GM18499 (cell line): ENCODE measurements at regions not wholly inside any gene's neighbourhood (a gene's known extent, or its start where the extent isn't known, plus 50 kb on each side); places are given as distances from the start of the nearest gene placed in this dataset.
"Not testable (repeated sequence)": the region's sequence is repeated elsewhere in the genome, so short reads cannot be mapped to it uniquely, and the experiment has no call there.

Experiments used
- ATAC-seq: cut with Tn5 transposase; IDR thresholded peaks from one replicate; pipeline ENCODE4 v1.9.1; 2021; ENCODE audit warnings: moderate number of reproducible peaks; ENCODE audit not compliant: insufficient read depth, unreplicated experiment

DNA sequence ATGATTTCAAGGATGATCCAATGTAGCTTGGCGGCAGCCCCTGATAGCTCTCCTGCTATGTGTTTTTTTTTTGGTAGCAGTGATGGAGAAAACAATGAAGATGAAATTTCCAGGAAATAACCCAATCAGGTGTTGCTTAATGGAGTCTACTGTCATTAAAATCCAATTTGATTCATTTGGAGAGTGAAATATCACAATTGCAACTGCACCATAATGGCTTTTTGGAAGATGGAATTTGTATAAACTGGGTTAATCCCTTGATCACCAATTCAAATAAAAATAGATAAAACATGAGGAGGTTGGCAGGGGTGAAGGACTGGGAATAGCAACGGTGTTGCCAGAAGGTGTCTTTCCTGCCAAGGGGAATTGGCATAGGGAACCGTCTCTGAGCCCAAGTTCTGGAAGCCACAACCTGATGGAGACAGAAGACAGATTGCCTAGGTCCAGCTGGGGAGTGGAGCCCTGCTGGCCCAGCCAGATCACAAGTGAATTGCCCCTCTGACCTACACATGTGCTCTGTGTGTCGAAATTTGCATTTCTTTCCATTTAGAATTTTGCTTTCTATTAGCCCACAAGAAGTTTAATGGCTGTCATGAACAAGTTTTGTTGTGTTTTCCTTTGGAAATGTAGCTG lies 170.3 kb upstream of the SPRED2 start:
- ATAC-seq = no peak

DNA sequence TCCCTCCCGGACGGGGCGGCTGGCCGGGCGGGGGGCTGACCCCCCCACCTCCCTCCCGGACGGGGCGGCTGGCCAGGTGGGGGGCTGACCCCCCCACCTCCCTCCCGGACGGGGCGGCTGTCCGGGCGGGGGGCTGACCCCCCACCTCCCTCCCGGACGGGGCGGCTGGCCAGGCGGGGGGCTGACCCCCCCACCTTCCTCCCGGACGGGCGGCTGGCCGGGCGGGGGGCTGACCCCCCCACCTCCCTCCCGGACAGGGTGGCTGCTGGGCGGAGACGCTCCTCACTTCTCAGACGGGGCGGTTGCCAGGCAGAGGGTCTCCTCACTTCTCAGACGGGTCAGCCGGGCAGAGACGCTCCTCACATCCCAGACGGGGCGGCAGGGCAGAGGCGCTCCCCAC lies 168.5 kb upstream of the SPRED2 start:
- ATAC-seq = not testable (repeated sequence)

DNA sequence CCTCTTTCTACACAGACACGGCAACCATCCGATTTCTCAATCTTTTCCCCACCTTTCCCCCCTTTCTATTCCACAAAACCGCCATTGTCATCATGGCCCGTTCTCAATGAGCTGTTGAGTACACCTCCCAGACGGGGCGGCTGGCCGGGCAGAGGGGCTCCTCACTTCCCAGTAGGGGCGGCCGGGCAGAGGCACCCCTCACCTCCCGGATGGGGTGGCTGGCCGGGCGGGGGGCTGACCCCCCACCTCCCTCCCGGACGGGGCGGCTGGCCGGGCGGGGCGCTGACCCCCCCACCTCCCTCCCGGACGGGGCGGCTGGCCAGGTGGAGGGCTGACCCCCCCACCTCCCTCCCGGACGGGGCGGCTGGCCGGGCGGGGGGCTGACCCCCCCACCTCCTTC lies 168.0 kb upstream of the SPRED2 start:
- ATAC-seq = not testable (repeated sequence)

DNA sequence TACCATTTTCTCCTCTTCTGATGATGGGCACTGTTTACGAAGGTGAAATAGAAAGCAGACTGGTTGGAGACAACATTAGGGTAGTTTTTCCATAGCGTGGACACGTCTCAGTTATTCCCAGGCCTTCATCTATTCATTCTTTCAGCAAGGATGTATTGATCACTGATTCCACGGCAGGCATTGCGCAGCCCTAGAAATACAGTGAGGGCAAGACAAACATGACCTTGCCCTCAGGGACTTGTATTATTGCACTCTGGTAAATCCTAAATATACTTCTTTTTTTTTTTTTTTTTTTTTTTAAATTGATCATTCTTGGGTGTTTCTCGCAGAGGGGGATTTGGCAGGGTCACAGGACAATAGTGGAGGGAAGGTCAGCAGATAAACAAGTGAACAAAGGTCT lies 167.3 kb upstream of the SPRED2 start:
- ATAC-seq = no peak

DNA sequence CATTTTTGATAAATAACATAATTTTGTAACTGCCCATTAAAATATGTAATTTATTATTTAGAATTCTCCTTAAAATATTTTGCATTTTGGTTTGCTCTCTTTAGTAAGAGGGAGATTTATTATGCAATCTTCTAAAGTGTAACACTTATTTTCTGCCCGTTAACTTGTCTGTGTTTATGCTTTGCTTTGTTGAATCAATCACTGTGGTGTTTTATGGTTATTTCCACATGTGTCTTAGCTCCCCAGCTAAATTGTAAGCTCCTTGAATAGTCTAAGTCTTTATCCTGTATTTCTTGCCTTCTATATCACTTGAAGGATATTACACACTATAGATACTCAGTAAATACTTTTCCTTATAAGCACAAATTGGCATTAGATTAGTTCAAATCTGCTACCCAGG lies 166.6 kb upstream of the SPRED2 start:
- no peak for ATAC-seq

DNA sequence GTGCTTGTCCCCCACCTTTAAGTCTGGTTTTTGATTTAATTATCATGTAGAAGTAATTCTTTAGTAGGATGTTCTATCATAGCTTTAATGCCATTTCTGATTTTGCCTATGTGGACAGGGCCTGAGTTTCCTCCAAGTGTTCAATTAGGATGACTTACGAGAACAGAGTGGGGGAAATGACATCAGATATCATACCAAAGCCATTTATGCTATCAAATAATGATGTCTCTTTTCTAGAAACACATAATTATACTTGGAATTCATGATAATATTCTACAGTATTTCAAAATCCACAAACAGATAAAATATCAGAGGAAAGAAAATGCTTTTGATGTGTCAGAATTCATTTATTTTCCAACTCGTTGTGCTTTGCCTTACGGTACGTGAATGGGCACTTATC lies 165.9 kb upstream of the SPRED2 start:
- ATAC-seq = no peak

DNA sequence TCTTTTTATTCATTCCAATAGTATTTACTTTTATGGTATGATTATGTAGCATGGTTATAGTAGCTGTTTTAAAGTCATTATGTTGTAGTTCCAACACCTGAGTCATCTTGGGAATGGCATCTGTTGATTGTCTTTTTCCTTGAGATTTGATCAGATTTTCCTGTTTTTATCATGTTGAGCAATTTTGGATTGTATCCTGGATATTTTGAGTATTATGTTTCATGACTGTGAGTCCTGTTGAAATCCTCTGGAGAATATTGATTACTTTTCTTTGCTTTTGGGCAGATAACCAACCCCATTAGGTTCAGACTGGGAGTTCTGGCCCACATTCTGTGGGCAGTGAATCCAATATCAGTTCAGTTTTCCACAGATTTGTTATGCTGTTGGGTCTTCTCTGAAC lies 163.2 kb upstream of the SPRED2 start:
- no peak for ATAC-seq

DNA sequence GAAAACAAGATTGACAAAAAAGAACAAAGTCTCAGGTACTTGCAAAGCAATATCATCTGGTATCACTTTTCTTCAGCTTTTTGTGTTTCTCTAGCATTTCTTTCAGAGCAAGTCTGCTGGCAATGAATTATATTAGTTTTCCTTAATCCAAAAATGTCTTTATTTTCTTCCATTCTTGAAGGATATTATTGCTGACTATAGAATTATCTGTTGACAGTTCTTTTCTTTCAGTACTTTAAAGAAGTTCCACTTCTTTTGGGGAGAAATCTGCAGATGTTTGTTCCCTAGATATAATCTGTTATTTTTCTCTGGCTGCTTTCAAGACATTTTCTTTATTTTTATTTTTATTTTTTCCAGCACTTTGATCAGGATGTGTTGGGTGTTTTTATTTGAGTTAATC lies 161.8 kb upstream of the SPRED2 start:
- no peak for ATAC-seq

DNA sequence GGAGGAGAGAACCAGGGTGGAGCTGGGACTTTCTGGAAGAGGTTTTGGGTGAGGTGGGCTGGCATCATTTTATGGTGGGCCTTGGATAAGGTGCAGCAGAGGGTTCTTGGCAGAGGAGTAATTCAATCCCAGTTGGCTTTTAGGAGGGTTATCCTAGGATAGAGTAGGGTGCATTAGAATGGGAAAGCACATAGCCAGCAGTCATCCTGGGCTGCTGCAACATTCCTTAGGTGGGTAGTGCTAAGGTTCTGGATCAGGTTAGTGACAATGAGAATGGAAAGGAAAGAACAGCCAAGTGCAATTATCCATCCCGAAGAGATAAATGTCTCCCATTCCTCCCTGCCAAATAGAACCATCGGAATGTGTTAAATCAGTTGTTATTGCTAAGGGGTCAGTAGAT lies 157.3 kb upstream of the SPRED2 start:
- no peak for ATAC-seq

DNA sequence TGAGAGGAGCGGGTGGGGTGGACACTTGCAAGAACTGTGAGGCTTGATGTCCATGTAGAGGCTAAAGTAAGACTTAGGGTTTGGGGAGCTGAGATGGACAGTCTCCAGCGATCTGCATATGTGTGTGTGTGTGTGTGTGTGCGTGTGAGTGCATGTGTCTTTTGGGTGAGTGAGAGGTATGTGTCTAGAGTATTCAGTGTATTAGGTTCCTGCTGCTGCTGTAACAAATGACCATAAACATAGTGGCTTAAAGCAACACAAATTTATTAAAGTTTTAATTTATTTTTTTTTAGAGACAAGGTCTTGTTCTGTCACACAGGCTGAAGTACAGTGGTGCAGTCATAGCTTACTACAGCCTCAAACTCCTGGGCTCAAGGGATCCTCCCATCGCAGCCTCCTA lies 155.4 kb upstream of the SPRED2 start:
- no peak for ATAC-seq

DNA sequence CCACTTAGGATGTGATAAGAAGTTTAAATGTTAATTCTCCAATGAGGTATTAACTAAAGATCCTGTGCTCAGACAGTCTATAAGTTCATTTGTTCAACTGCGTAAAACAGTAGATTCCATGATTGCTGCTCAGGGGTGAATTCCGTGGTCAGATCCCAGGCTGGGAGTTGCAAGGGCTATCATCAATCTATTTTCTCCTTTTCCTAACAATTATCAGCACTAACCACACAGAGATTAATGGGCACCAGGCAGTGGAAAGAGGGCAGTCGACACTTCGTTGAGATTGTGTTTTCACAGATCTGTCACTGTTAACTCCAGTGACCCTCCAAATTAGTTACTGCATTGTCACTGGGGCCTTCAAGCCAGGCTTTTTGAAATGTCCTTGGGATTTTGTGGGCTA lies 154.1 kb upstream of the SPRED2 start:
- ATAC-seq = no peak

DNA sequence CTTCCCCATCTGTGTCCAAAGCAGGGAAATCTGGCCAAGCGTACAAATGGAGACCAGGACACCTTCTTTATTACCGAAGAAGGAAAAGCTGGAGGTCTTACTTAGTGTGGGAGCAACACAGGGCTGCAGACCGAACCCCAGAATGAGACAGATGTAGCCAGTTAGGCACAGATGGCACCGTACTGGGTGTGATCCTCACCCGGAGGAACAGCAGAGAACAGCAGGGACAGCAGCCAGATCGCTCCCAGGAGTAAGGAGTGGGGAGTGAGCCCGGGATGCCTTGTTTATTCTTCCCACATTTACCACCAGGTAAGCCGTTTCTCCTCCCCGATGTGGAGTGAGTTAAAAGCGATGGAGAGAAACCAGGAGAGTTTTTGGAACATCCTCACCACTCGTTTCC lies 150.7 kb upstream of the SPRED2 start:
- ATAC-seq = no peak

DNA sequence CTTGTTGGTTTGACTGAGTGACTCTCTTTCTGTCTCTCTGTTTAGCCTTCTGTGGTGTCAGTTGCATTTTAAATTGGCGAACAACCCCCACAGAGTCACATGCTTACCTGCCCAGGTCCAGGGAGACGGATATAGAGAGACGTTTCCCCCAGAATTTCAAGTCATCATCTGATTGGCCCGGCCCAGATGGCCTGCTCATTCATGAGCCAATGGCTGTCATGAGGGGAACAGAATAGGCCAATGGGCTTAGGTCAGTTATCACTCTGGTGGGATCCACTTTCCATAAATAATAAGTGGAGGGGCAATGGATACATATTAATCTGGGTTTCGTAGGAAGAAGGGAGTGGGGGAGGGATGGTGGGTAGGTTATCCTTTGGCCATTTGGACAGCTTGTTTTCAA lies 150.0 kb upstream of the SPRED2 start:
- ATAC-seq = no peak

DNA sequence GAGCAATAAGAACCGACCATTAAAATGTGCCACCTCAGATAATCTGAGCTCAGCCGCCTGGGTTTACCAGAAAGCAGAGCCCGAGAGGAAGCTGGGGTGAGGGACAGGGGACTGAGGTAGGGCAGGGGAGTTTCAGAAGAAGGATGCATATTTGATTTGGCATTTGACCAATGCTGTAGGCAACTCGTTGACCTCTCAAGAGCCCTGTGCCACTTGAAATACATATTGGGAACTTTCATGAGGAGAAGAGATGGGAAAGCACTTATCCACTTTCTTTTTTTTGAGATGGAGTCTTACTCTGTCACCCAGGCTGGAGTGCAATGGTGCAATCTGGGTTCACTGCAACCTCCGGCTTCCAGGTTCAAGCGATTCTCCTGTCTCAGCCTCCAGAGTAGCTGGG lies 148.4 kb upstream of the SPRED2 start:
- no peak for ATAC-seq

DNA sequence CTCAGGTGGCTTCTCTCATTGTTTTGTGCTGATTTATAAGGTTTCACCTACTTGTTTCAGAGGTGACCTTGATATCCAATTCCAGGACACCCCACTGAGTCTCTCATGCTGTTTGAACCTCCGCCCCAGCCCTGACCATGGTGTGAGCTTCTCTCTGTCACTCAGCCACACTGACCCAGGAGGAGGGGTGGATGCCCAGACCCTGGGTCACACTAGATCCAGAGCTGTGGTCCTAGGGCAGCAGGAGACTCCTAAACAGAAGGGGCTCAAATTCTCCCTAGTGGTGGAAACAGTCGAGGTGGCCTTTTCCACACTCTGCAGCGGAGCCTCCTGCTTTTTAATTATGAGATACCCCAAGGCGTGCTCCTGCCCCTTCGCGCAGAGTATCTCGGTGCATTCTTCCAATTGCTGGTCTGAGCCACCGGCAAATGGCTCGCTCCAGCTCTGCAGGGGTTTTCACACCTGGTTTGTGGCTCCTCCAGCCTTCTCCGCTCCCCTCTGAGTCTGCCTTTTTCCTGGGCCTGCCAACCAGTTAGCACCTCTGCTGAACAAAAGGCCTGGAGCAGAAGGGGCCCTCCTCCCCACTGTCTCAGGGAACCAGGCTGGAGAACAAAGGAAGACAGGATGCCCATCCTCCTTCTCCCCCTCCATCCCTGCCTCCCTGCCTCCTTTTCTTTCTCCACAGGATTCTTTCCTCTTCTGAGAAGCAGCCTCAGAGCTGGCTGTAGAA lies 147.3 kb upstream of the SPRED2 start:
- no peak for ATAC-seq

DNA sequence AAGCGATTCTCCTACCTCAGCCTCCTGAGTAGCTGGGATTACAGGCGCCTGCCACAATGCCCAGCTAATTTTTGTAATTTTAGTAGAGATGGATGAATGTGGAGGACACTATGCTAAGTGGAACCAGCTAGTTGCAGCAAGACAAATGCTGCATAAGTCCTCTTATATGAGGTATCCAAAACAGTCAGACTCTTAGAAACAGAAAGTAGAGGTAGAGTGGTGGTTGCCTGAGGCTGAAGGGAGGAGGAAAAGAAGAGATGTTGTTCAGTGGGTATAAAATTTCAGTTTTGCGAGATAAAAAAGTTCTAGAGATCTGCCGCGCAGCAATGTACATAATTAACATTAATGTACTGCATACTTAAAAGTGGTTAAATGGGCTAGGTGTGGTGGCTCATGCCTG lies 145.3 kb upstream of the SPRED2 start:
- ATAC-seq = no peak

DNA sequence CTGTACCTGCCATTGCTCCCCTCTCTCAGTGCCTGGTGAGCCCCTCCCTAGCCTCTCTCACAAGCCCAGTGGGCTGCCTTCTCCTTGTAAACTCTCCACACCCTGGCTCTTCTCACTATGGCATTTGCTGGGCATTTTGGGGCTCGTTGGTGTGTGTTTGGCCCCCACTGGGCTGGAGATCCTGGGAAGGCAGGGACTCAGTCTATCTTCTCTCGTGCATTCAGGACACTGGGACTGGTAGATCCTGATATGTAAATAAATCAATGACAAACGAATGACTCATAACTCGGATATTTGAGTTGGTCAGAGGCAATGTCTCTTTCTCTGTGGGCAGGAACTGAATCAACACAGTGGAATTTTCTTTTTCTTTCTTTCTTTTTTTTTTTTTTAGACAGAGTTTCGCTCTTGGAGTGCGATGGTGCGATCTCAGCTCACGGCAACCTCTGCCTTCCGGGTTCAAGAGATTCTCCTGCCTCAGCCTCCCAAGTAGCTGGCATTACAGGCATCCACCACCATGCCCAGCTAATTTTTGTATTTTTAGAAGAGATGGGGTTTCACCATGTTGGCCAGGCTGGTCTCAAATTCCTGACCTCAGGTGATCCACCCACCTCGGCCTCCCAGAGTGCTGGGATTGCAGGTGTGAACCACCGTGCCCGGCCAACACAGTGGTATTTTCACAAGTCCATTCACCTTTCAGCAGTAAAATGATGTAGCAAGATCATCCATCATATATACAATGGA lies 144.6 kb upstream of the SPRED2 start:
- ATAC-seq = no peak

DNA sequence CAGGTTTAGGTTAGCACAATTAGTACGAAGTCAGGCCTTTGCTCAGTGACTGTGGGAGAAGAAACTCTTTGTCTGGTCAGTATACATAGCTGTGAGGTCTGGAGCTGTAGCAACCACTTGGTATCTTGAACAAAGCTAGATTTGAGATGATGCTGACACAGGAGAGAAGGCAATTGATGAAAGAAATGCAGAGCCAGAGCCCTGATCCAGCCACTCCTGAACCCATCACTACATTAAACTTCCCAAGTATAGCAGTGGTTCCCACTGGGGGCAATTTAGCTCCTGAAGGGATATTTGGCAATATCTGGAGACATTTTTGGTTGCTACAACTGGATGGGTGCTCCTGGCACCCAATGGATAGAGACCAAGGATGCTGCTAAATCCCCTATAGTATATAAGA lies 143.9 kb upstream of the SPRED2 start:
- ATAC-seq = no peak

DNA sequence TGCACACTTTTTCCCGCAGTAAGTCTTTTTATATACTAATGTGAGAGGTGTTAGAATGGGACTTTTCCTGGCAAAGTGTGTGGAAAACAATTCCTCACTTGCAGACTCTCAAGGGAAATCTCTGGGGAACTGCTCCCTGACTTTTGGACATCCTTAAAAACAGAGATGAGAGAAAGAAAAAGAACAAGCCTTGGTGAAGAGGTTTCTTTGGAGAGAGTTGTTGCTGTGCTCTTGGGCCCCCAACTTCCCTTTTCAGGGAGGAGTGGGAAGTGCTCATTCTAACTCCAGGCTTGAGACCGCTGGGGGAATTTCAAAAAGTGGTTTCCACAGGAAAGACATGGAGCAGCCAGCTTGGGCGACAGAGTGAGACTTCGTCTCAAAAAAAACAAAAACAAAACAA lies 142.6 kb upstream of the SPRED2 start:
- no peak for ATAC-seq

DNA sequence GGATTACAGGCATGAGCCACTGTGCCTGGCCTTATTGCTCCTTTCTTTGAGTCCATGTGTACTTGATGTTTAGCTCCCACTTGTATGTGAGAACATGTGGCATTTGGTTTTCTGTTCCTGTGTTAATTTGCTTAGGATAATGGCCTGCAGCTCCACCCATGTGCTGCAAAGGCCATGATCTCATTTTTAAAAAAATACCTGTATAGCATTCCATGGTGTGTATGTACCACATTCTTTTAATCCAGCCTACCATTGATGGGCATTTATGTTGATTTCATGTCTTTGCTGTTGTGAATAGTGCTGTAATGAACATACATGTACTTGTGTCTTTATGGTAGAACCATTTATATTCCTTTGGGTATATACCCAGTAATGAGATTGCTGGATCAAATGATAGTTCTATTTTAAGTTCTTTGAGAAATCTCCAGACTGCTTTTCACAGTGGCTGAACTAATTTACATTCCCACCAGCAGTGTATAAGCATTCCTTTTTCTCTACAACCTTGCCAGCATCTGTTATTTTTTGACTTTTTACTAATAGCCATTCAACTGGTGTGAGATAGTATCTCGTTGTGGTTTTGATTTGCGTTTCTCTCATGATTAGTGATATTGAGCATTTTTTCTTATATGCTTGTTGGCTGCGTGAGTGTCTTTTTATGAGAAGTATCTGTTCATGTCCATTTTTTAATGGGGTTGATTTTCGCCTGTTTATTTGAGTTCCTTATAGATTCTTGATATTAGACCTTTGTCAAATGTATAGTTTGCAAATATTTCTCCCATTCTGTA lies 136.4 kb upstream of the SPRED2 start:
- ATAC-seq = not testable (repeated sequence)

DNA sequence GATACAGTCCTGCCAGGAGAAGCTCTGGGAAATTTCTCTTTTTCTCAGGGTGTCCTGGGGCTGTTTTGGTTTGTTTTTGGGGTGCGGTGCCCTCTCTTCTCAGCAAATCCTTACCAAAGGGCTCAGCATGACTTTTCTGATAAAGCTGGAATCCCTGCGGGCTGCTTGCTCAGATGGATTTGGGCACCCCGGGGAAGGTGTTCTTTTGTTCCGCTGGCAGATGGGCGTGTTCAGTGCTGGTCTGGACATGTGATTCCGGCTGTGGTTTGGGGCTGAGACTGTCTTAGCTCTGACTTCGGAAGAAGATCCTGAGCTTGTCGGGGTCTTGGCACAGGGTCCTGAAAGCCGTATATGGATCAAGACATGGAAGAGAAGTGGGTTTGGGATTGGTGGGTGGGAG lies 134.2 kb upstream of the SPRED2 start:
- no peak for ATAC-seq
